ENCODE measurements at regions not wholly inside any gene's neighbourhood (a gene's known extent, or its start where the extent isn't known, plus 50 kb on each side); places are given as distances from the start of the nearest gene placed in this dataset.

DNA sequence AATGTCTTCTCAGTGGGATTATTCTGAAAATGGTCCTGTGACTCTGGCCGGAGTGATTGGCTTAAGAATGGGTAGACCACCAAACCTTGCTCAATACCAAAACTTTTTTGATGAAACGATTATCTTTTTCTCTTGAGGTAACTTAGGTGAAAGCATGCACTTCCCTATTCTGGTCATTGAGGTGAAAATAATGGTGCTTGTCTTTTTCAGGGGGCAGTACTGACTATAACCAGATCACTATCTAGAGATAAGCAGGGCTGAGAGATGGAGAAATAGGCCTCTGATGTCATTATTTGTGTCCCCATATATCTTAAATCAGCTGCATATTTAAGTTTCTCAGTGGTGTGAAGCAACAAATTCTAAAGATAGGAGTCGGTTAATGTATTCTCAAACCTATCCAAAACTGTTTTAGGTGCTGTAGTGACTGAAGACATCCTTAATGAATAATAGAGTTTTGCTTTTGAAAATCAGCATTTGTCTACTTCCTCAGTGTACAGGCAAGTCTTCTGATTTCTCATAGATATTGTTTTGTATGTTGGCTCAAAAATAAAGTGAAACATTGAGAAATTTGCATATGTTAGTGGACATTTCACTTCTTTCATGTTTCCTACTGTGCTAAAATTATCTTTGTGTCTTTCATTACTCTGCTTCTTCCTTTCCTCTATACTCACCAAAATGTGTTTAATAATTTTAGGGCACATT lies 735.3 kb upstream of the ADGRL4 start:
- H3K36me3 Mint-ChIP-seq (ENCODE audit: insufficient read depth): no peaks in the 10 kb centered on the region
- H3K27ac Mint-ChIP-seq: no peak overlapping the region
- H3K27me3 Mint-ChIP-seq: no peaks in the 10 kb centered on the region
- TF ChIP-seq, protein P1, sequence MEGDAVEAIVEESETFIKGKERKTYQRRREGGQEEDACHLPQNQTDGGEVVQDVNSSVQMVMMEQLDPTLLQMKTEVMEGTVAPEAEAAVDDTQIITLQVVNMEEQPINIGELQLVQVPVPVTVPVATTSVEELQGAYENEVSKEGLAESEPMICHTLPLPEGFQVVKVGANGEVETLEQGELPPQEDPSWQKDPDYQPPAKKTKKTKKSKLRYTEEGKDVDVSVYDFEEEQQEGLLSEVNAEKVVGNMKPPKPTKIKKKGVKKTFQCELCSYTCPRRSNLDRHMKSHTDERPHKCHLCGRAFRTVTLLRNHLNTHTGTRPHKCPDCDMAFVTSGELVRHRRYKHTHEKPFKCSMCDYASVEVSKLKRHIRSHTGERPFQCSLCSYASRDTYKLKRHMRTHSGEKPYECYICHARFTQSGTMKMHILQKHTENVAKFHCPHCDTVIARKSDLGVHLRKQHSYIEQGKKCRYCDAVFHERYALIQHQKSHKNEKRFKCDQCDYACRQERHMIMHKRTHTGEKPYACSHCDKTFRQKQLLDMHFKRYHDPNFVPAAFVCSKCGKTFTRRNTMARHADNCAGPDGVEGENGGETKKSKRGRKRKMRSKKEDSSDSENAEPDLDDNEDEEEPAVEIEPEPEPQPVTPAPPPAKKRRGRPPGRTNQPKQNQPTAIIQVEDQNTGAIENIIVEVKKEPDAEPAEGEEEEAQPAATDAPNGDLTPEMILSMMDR (IDR thresholded peaks at IDR 0.05; ENCODE audit: unreplicated experiment): no peak
- H3K9me3 Mint-ChIP-seq (ENCODE audit: low read depth): peaks cover 6% of the 10 kb centered on the region
- no peak overlapping the region for H3K4me3 Mint-ChIP-seq (ENCODE audit: low read depth)
- no peaks in the 10 kb centered on the region for H3K4me1 Mint-ChIP-seq (ENCODE audit: low read depth)
- DNase-seq (ENCODE audit: low spot score, unreplicated experiment): no peak

DNA sequence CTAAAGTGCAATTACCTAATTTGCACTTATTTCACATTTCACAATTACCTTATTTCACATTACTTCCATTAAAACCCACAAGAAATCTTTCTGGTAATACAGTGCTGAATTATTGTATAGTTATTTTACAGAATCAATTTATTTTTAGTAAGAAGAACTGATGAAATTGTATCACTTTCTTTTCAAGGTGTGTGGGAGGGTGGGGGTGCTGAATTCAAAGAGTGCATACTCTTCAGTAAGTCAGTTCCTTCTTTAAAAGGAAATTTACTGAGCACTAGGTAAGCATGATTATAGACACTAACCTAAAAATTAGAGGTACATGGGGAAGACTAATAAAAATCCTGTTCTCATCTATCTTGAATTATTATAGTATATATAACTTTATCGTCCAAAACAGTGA lies 731.6 kb upstream of the ADGRL4 start:
- peaks cover 6% of the 10 kb centered on the region for H3K9me3 Mint-ChIP-seq (ENCODE audit: low read depth)
- no peak overlapping the region for H3K4me3 Mint-ChIP-seq (ENCODE audit: low read depth)

DNA sequence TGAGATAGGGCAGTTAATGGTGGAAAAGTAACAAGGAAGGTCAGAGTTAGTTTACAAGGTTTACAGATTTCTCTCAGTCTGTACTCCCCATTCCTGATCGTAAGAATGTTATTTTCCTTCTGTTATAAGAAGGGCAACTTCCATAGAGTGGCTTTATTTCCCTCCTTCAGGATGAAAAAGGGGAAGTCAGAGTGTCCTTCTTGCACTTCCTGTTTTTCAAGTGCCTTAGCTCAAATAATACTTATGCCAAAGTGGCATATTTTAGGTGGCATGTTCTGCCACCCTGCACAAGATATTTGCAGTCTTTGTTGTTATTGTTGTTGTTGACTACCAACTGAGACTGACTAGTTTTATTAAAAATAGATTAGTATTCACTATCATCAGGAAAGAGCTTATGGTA lies 730.7 kb upstream of the ADGRL4 start:
- H3K9me3 Mint-ChIP-seq (ENCODE audit: low read depth): peaks cover 6% of the 10 kb centered on the region
- H3K27me3 Mint-ChIP-seq: no peaks in the 10 kb centered on the region
- H3K36me3 Mint-ChIP-seq (ENCODE audit: insufficient read depth): no peaks in the 10 kb centered on the region
- no peak for DNase-seq (ENCODE audit: low spot score, unreplicated experiment)
- TF ChIP-seq, protein P1 (IDR thresholded peaks at IDR 0.05; ENCODE audit: unreplicated experiment): no peak
- no peak overlapping the region for H3K27ac Mint-ChIP-seq
- no peaks in the 10 kb centered on the region for H3K4me1 Mint-ChIP-seq (ENCODE audit: low read depth)
- H3K4me3 Mint-ChIP-seq (ENCODE audit: low read depth): no peak overlapping the region

More for the DNA sequence above, 731.6 kb upstream of the ADGRL4 start:
- Mint-ChIP-seq H3K4me1 (ENCODE audit: low read depth) (no peaks in the 10 kb centered on the region), H3K27ac (no peak overlapping the region), H3K27me3 (no peaks in the 10 kb centered on the region), H3K36me3 (ENCODE audit: insufficient read depth) (no peaks in the 10 kb centered on the region)
- no peak for DNase-seq (ENCODE audit: low spot score, unreplicated experiment)
- TF ChIP-seq, protein P1 (IDR thresholded peaks at IDR 0.05; ENCODE audit: unreplicated experiment): no peak

GRCh38 chr1:79732950-79733349 lies 726.4 kb upstream of the ADGRL4 start:
- no peak for DNase-seq (ENCODE audit: low spot score, unreplicated experiment)
- H3K4me1 Mint-ChIP-seq (ENCODE audit: low read depth): peaks cover 4% of the 10 kb centered on the region
- no peaks in the 10 kb centered on the region for H3K9me3 Mint-ChIP-seq (ENCODE audit: low read depth)
- H3K4me3 Mint-ChIP-seq (ENCODE audit: low read depth): no peak overlapping the region
- no peak overlapping the region for H3K27ac Mint-ChIP-seq
- TF ChIP-seq, protein P1 (IDR thresholded peaks at IDR 0.05; ENCODE audit: unreplicated experiment): no peak
- no peaks in the 10 kb centered on the region for H3K36me3 Mint-ChIP-seq (ENCODE audit: insufficient read depth)
- no peaks in the 10 kb centered on the region for H3K27me3 Mint-ChIP-seq

DNA sequence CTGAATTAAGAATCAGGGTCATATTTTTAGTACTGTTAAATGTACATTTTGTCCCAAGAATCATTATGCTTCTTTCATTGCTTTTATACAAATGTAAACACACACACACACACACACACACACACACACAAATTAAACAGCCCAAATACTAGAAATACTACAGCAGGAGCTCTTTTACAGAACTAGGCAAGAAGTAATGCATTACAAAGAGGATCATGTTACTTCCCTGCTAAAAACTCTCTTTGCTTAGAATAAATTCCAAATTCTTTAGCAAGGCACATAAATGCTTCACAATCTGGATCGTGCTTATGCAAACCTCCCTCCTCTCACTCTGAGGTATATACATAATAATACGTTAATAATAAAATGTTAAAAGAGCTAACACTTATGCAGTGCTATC lies 720.4 kb upstream of the ADGRL4 start:
- Mint-ChIP-seq H3K9me3 (ENCODE audit: low read depth) (no peaks in the 10 kb centered on the region), H3K36me3 (ENCODE audit: insufficient read depth) (no peaks in the 10 kb centered on the region), H3K4me1 (ENCODE audit: low read depth) (peaks cover 4% of the 10 kb centered on the region), H3K4me3 (ENCODE audit: low read depth) (no peak overlapping the region), H3K27ac (no peak overlapping the region), H3K27me3 (no peaks in the 10 kb centered on the region)
- DNase-seq (ENCODE audit: low spot score, unreplicated experiment): no peak
- TF ChIP-seq, protein P1 (IDR thresholded peaks at IDR 0.05; ENCODE audit: unreplicated experiment): no peak
